GM18858 (cell line): ENCODE measurements at regions not wholly inside any gene's neighbourhood (a gene's known extent, or its start where the extent isn't known, plus 50 kb on each side); places are given as distances from the start of the nearest gene placed in this dataset.

Experiments used
- ATAC-seq: cut with Tn5 transposase; IDR thresholded peaks from one replicate; pipeline ENCODE4 v1.9.1; 2021; ENCODE audit not compliant: unreplicated experiment

DNA sequence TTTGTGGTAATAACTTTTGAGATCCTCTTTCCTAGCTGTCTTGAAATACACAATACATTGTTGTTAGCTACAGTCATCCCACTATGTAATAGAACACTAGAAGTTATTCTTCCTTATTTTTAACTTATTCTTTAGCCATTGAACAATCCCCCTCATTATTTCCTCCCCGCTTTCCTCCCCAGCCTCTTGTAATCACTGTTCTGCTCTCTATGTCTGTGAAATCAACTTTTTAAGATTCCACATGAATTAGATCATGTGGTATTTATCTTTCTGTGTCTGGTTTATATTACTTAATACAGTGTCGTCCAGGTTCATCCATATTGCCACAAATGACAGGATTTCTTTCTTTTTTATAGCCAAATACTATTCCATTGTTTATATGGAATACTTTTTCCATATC lies 72.9 kb downstream of the SLC10A2 start:
- ATAC-seq: no peak

DNA sequence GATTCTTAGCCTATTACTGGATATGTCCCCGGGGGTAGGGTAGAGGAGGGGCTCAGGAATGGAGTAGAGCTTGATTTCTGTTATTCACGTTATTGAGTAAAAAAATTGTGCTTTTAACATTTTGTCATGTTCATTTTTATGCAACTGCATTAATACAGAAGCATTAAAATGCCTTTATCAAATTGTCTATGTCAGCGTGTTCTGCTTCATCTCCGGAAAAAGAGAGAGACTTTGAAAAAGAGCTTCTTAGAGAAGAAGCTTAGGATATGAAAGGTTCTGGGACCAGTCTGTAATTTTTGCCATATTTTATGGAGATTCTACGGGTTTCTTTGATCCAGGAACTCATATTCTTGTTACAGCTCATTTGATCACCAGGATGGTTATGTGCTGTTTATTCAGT lies 82.0 kb downstream of the SLC10A2 start:
- no peak for ATAC-seq

DNA sequence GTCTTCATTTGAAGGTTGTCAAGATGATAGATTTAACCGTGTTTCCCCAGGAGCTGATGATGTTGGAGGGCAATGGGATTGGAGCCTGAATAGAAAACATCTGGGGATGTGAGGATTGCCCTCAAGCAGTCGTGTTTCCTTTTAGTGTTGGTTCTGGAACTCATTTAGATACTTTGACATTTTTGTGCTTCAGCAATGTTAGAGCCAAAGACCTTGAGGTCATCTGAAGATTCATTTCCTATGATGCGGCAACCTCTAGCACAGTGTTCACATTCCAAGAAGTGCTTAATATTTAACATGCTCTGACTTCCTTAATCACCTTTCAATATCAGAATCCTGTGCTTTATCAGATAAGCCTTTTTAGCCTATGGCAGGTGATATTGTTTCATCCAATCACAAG lies 82.7 kb downstream of the SLC10A2 start:
- no peak for ATAC-seq

DNA sequence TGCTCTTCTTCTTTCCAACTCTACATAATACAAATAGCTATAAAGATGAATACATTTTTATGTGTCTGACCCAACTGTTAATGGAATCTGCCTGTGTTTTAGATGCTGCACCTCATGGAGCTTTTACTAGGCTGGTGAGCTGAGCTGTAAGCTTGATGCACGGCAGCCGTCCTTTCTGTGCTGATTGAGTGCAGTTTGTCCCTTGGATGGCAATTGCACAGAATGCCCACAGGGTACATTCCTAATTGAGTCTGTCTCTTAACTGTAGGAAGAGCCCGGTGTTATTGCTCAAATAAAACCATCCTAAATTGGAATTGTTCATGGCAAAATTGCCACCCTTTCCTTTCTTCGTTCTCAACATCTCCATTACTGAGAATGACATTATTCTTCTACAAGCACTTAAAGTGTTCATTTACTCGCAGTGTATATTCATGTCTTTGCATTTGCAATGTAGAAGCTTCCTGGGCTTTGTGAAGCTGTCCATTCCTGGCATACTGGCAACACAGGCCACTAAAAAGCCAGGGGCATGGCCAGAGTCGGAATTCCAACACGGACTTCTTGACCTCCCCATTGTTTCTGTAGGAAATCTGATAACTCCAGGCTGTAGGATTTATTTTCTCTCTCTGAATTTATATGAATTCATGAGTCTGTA lies 85.8 kb downstream of the SLC10A2 start:
- no peak for ATAC-seq

DNA sequence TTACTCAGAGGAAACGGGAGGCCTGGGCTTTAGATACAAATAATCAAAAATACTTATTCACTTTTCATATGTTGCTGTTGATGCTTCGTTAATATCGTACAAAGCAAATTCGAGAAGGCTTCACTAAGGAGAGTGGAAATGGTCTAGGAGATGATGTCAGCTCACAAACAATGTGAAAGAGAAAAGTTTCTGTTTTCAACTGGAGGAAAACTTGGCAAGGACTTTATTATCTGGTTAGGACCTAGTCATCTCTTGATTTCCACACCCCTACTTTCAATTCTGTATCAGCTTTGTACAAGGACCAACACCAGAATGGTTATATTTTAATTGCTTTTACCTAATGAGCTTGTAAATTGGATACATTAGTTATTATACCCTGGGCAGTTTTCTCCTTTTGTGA lies 88.0 kb downstream of the SLC10A2 start:
- no peak for ATAC-seq

DNA sequence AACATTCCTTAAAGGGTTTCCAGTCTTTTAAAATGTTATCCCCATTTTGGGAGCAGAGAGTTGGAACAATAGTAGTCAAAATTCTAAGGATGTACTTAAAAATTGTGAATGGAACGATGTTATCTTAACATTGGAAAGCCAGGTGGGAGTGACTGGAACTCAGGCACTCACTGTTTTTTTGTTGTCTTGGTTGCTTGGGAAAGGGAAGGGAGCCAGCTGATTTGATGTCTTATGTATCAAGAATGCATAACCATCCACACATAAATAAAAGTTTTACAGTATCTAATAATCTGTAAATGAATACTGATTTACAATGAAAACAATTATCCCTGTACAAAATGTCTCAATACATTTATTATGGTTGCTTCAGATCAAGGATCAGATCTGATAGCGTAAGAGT lies 88.7 kb downstream of the SLC10A2 start:
- no peak for ATAC-seq

DNA sequence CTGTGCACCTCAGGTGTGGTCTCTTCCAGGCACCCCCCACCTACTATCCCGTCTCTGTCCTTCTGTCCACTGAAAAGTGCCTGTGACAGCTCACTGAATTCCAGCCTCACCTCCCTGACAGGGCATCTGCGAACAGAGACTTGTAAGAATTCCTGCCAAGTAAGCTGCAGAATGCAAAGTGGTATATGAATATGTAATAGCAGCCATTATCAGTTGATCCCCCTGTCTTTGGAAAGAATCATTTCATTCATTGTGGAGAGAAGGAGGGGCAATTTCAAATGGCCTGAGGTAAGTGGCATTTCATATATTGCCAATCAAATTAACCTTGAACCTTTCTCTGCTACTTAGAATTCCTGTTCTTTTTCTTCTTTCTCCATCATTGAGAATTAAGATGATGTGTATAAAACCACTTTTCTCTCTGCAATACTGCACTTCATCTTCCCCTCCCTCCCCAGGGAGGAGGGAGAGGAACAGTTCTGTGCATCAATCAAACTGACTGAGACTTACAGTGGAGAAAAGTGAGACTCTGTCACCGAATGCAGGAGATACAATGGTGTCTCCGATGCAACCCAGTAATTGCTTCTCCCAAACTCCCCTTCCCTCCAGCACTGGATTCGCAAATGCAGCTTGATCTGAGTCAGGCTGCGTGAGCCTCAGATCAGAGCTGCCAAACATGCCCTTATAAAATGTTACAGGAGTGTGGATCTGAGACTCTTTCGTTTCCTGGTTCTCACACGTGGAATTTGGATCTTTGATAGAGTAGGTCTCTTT lies 91.7 kb downstream of the SLC10A2 start:
- ATAC-seq: no peak

DNA sequence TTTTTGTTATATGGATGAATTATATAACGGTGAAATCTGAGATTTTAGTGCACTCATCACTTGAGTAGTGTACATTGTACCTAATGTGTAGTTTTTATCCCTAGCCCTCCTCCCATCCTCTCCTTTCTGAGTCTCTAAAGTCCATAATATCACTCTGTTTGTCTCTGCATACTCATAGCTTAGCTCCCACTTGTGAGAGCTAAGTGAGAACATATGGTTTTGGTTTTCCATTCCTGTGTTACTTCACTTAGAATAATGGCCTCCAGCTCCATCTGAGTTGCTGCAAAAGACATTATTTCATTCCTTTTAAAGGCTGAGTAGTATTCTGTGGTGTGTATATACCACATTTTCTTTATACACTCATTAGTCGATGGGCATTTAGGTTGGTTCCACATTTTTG lies 94.0 kb downstream of the SLC10A2 start:
- ATAC-seq: no peak

DNA sequence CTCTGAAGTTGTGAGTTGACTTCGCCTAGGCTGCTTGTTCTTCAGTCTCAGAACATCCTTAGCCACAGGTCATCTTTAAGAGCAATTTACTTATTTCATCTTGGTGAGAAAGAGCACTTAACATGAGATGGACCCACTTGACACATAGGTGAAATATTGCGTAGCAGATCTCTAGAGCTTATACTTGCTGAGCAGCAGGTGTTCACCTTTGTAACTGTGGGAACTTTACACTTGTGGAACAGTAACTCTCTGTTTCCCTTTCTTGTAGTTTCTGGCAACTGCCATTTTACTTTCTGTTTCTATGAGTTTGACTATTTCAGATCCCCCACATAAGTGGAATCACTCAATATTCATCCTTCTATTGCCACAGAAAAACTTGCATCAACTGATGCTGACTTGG lies 95.7 kb downstream of the SLC10A2 start:
- ATAC-seq: peak; percentile 94

DNA sequence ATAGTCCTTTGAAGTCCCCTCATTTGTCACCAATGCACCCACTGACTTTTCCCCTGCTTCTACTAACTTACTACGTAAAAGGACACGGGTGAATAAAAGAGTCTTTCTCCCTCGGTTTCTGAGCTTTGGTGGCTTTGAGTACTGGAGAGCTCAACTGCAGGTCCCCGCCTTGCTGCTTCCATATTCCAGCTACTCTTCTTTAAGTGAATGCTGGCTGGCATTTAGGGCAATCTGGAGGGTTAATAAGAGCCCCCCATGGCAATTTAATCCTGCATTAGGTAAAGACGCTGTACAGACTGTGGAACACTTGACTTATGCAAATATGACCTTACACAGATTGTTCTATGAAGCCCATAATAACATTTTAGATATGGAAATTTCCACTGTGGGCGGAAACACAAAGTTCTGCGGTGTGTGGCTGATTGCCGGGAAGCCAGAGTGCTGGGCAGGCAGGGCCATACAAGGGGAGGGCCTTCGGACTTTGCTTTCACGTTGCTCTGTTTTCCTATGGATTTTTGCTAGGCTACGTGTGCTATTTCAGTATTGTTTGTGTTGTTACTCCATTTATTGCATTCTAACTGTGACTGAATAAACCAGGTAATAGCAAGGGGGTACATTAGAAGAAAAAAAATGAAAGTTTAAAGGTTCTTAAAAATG lies 97.5 kb downstream of the SLC10A2 start:
- peak; percentile 31 for ATAC-seq

DNA sequence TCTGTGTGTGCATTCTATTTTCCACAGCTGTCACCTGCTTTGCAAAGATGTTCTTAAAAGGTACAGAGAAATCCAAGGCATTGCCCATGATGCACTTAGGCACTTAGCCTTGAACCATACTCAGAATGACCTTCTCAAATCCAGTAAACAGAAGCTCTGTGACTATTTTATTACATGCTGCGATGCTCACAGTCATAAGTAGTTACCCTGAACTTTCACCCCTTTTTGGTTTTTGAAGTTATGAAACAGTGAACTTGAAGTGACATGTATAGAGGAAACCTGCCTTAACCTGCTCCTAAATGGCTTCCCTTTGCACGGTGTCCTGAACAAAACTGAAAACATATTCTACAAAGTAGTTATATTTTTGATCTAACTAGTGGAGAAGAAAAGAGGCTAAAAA lies 100.4 kb downstream of the SLC10A2 start:
- ATAC-seq: no peak

DNA sequence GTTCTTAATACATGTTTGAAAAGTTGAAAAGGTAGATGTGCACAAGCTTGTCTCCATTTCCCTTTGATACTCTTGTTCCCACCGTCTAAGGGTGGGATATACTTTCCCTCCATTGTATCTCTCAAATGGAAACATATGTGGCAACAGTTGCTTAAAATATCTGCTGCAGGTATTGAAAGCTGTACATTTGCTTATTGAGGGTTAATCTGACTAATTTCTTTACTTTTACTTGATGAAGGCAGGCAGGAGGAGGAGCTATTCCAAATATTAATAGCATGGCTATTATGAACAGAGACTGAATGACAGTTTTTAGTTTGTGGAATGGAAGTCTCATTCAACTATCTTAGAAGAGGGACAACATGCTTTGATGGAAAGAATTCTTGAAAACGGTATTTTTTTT lies 103.8 kb downstream of the SLC10A2 start:
- no peak for ATAC-seq

DNA sequence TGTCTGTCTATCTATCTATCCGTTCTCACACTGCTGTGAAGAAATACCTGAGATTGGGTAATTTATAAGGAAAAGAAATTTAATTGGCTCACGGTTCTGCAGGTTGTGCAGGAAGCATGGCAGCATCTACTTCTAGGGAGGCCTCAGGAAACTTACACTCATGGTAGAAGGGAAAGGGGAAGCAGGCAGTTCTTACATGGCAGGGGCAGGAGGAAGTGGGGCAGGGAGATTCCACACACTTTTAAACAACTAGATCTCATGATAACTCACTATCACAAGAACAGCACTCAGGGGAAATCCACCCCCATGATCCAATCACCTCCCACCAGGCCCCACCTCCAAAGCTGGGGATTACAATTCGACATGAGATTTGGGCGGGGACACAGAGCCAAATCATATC lies 105.3 kb downstream of the SLC10A2 start:
- ATAC-seq: no peak

DNA sequence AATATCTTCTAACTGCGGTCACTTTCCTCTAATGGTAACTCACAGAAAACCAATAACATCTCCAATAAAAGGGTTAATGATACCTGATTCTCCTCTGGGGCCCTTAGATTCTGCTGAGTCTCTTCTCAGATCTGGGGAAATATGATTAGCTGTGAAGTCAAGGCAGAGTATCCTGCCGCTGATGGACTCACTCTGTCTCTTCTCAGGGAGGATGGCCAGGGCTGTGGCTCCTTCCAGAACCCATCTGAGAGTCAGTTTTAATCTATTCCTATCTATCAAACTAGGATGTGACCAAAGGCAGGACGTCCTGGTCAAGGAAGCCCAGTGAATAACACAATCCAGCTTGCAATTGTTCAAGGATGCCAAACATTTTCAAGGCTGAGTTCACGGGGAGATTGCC lies 109.8 kb downstream of the SLC10A2 start:
- ATAC-seq: no peak

DNA sequence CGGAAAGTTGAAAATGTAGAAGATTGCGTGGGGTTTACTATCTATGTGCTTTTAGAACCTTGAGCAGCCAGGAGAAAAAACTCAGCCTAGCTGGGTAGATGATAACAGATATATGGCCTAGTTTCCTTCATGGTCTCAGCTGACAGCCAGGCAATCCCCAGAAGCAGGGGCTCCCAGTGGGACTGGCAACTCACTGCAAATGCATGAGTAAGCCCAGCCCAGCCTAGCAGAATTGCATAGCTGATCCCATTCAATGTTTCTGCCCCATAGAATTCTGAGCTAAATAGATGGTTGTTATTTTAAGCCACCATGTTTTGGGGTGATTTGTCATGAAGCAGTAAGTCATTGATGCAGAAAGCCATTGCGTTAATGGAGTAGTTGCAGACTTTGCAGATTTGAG lies 108.5 kb downstream of the ERCC5 start:
- no peak for ATAC-seq

DNA sequence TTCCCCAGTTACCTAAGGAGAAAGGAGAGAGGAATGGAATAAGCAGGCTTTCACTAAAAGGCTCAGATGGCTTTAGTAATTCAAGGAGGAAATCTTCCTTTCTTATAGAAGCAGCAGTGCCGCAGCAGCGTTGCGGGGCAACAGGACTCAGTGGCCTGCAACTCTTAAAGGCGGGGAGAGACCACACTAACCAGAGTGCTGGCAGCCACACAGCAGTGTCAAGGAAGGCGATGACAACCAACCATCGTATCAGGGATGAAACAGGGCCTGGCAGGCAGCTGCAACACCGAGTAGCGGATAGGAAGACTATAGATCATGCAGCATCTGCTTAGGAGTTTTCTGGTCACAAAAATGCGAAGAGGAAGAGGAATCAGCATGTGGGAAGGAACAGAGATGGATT lies 106.0 kb downstream of the ERCC5 start:
- ATAC-seq: no peak

DNA sequence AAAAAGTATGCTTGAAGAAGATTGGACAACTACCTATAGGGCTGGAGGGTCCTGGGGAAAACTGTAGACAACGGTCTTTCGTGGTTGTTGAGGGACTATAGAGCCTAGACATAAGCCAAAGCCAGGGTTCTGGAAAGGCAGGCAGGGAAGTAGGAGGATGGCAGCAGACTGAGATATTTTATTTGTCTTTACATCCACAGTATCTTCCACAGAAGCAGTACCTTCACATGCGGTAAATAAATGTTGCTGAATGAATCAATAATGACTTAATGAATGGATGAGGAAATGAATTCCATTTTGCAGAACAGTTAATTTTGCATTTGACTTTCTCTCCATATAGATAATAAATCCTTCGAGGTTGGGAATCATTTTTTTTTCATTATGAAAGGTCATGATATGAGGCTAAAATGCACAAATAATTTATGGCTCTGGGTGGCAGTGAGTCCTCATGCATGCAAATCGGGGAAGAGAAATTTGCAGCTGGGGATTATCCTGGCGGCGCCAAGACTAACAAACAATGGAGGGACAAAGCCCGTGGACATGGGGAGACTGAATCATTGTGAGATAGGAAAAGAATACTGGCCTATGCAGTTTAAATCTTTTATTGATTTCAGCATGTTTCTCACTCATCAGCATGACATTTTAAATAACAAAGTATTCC lies 102.0 kb downstream of the ERCC5 start:
- ATAC-seq: no peak

DNA sequence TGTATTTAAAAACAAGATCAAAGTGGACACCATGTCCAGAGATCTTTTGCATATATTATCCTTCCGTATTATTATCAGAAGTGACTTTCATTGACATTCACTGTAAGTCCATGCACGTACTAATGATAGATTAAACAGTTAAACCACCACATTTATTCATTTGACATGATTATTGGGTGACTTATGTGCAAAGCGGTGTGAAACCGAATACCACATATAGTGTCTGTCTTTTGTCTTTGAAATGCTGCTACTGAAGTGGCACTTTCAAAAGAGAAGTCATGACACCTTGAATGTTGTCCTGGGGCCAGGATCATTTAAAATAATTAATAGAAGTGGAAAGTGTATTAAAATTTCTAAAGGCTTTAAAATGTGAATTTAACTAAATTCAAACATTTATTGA lies 100.1 kb downstream of the ERCC5 start:
- ATAC-seq: no peak

DNA sequence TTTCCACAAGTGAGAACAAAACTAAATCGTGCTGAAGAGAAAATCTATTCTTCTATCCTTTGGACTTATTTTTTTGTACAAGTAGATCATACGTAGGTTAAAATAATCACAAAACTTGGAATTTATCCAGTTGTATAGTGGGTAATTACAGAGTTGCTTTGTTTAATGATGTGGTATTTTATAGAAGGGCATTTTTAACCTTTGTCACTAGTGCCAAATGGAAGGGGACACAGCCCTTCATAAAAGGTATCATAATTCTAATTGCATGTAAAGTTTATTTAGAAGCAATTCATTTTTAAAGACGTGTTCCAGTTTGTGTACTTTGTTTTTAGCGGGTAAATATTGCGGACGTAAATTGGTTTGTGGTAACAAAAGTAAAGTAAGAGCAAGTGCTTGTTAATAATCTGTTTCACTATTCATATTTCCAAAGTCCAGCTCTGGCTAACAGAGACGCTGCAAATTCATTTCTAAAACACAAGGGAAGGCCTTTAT lies 99.5 kb downstream of the ERCC5 start:
- ATAC-seq: no peak

DNA sequence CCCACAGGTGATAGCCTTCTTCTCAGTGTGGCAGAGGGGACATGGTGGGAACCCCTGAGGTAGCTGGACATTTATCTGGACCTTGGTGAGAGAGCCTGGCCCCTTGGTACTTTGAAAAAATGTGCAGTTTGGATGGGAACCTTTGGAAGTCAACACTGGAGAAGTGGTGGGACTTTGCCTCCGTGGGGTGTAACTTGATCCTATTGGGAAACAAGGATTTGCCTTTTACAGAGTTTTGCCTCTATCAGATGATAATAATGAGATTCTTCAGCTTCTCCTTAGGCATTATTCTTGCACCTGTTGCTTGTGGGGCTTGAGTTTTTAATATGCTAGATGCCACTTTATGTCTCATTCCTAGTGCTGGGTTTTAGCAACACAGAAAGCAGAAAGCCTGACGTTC lies 99.0 kb downstream of the ERCC5 start:
- ATAC-seq: no peak

DNA sequence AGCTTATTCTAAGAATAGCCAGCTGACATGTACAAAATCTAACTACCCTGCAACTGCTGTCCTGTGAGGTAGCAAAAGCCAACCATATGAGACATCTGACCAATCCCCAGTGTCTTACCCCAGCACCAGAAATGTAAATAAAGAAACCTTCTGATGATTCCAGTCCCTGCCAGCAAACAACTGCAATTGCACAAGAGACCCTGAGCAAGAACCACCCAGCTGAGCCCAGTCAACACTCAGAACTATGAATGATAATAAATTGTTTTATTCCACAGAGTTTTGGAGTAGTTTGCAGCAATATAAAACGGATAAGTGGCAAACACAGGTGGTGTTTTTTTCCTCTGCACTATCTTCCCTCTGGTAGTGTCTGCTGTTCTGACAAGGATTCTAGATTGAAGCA lies 94.9 kb downstream of the ERCC5 start:
- no peak for ATAC-seq

DNA sequence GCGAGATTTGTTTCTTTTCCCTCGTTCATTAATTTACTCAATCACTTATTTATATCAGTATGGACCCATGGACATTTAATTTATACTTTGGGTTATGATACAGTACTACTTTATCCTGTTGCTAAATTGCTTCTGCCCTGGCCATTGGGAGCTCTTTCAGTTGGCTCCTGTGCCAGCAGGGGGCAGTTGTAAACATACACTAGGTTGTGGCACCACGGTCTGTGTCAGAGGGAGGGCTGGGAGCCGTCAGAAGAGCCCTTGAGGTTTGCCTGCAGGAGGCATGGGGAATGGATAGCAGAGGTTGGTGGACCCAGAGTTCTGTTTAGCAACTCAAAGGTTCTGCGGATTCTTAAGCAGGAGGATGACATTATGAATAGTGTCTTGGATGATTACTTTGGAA lies 94.3 kb downstream of the ERCC5 start:
- no peak for ATAC-seq
